K562 (cell line): ENCODE measurements at regions not wholly inside any gene's neighbourhood (a gene's known extent, or its start where the extent isn't known, plus 50 kb on each side); places are given as distances from the start of the nearest gene placed in this dataset.

Experiments
- ATAC-seq: fragments of 200-7000 bp; cut with Tn5 transposase; 3 replicates; pipeline ENCODE4 v1.9.1; 2020; ENCODE audit warnings: moderate library complexity
- BruUV-seq: library from RNA; stranded (reverse); fragments of 400-500 nt; replicated peaks from 2 replicates; lab custom pipeline; 2021; lab: Mats Ljungman, UMichigan
- CTCF ChIA-PET: fragments of 300-600 bp; formaldehyde crosslinking; extraction: SDS; loops from one replicate; lab custom pipeline; 2021; ENCODE audit warnings: low intra/inter-chr PET ratio; lab: Yijun Ruan, JAX
- POLR2A ChIA-PET: fragments of 300-600, 350-650 bp; sonication (Branson Sonifier 250); formaldehyde crosslinking; extraction: SDS; loops from one replicate; lab custom pipeline; 2021; ENCODE audit warnings: antibody characterized with exemption, inconsistent platforms; lab: Yijun Ruan, JAX
- DNase-seq, 4 experiments: peaks; one replicate each; pipeline versions ENCODE4 v3.0.0 to v3.0.0-alpha.2; 2011 to 2018; ENCODE audit warnings: low spot score in 3 of 4, mixed read lengths in 3 of 4; ENCODE audit errors: extremely low read depth in 1 of 4
- FAIRE-seq: peaks from 2 replicates; lab custom pipeline; 2011; peaks lifted over from hg19 to GRCh38; lab: Jason Lieb, UNC
- H2AFZ ChIP-seq: 2 replicates; pipeline ENCODE4 v1.6.0; 2011; ENCODE audit warnings: low read depth, low read length, control low read depth, inconsistent platforms
- H3K27ac ChIP-seq: fragments of 200-600 bp; 3 replicates; pipeline ENCODE4 v1.8.0; 2011; ENCODE audit warnings: low read depth, mild to moderate bottlenecking, control low read depth, inconsistent platforms, low read length, moderate library complexity, mixed read lengths; ENCODE audit errors: extremely low read depth
- H3K27me3 ChIP-seq, 2 experiments: fragments of 300-600 bp in 1 of 2; 2 replicates in 1 of 2; 3 replicates in 1 of 2; pipeline versions ENCODE4 v1.6.0 to v1.8.0; 2011; ENCODE audit warnings: inconsistent platforms in 2 of 2, low read length in 2 of 2, mild to moderate bottlenecking in 1 of 2, mixed read lengths in 1 of 2, moderate library complexity in 1 of 2; ENCODE audit not compliant: control insufficient read depth in 2 of 2, insufficient read depth in 2 of 2
- H3K36me3 ChIP-seq: fragments of 300-600 bp; 3 replicates; pipeline ENCODE4 v1.8.0; 2011; ENCODE audit warnings: mild to moderate bottlenecking, low read length, inconsistent platforms; ENCODE audit not compliant: control insufficient read depth, insufficient read depth
- H3K4me1 ChIP-seq, 2 experiments: fragments of 200-600 bp in 1 of 2; replicated peaks in 1 of 2; 2 replicates in 1 of 2; 3 replicates in 1 of 2; pipeline versions ENCODE4 v1.5.1 to v1.8.0; 2011; ENCODE audit warnings: inconsistent platforms in 2 of 2, low read length in 2 of 2, mild to moderate bottlenecking in 1 of 2, mixed read lengths in 1 of 2, moderate library complexity in 1 of 2; ENCODE audit not compliant: control insufficient read depth in 2 of 2, insufficient read depth in 2 of 2
- H3K4me2 ChIP-seq: 2 replicates; pipeline ENCODE4 v1.6.1; 2011; ENCODE audit warnings: low read length, control low read depth, inconsistent platforms, mixed read lengths; ENCODE audit not compliant: insufficient read depth
- H3K4me3 ChIP-seq: fragments of 200-600 bp; sonication (generic), shearing (Covaris generic); 2 replicates; pipeline ENCODE4 v1.5.1; 2016; ENCODE audit warnings: control low read depth, inconsistent platforms
- H3K79me2 ChIP-seq: fragments of 200-600 bp; 3 replicates; pipeline ENCODE4 v1.8.0; 2011; ENCODE audit warnings: low read length, inconsistent platforms; ENCODE audit not compliant: control insufficient read depth, insufficient read depth
- H3K9ac ChIP-seq, 2 experiments: 2 replicates each; pipeline versions ENCODE4 v1.6.0 to v1.6.1; 2011; ENCODE audit warnings: low read depth in 2 of 2, low read length in 2 of 2, control low read depth in 1 of 2, inconsistent platforms in 1 of 2, mild to moderate bottlenecking in 1 of 2, mixed read lengths in 1 of 2; ENCODE audit not compliant: insufficient read depth in 1 of 2
- H3K9me1 ChIP-seq: one replicate; pipeline ENCODE4 v1.6.0; 2011; ENCODE audit warnings: inconsistent platforms, mild to moderate bottlenecking, low read length, moderate library complexity; ENCODE audit not compliant: control insufficient read depth, insufficient read depth
- H3K9me3 ChIP-seq: replicated peaks from 2 replicates; pipeline ENCODE4 v1.5.1; 2011; ENCODE audit warnings: low read depth, low read length, inconsistent platforms; ENCODE audit not compliant: control insufficient read depth, insufficient read depth
- H4K20me1 ChIP-seq: replicated peaks from 2 replicates; pipeline ENCODE4 v1.6.1; 2011; ENCODE audit warnings: low read length, inconsistent platforms, mixed read lengths; ENCODE audit not compliant: control insufficient read depth, insufficient read depth
- BACH1 ChIP-seq: fragments of 200-800 bp; sonication (Bioruptor generic); IDR thresholded peaks from 2 replicates; pipeline ENCODE4 v1.6.1; 2016; ENCODE audit warnings: missing genetic modification characterization, missing compliant biosample characterization
- BDP1 ChIP-seq: IDR thresholded peaks from 3 replicates; pipeline ENCODE4 v1.6.1; 2011; ENCODE audit not compliant: insufficient read length, insufficient read depth
- CEBPB ChIP-seq: fragments of 450-650 bp; IDR thresholded peaks from 2 replicates; pipeline ENCODE4 v1.6.1; 2016; ENCODE audit warnings: missing genetic modification characterization, missing compliant biosample characterization
- CREBBP ChIP-seq: IDR thresholded peaks from one replicate; pipeline ENCODE4 v1.6.1; 2012; ENCODE audit warnings: low read depth, mild to moderate bottlenecking, control low read depth, inconsistent platforms, low read length
- CTCF ChIP-seq, 3 experiments: IDR thresholded peaks in 2 of 3; conservative IDR thresholded peaks in 1 of 3; 2 replicates each; pipeline ENCODE4 v1.5.1; 2011 to 2012; ENCODE audit warnings: low read length in 3 of 3, mild to moderate bottlenecking in 3 of 3, control low read depth in 2 of 3, improper control_type of control experiment in 1 of 3, inconsistent platforms in 1 of 3, low read depth in 1 of 3, mixed read lengths in 1 of 3, moderate library complexity in 1 of 3; ENCODE audit not compliant: insufficient read depth in 2 of 3
- ELK3 ChIP-seq: fragments of 450-650 bp; formaldehyde crosslinking; IDR thresholded peaks from 2 replicates; pipeline ENCODE4 v1.4.0; 2020; ENCODE audit warnings: mild to moderate bottlenecking
- GTF2F1 ChIP-seq: IDR thresholded peaks from 2 replicates; pipeline ENCODE4 v1.6.1; 2011; ENCODE audit warnings: low read depth, low read length, improper control_type of control experiment
- HMG20B ChIP-seq: fragments of 250-450 bp; sonication (Bioruptor Pico); IDR thresholded peaks from 2 replicates; pipeline ENCODE4 v1.5.0; 2021; ENCODE audit warnings: mild to moderate bottlenecking
- KAT7 ChIP-seq: sonication (generic); formaldehyde crosslinking; IDR thresholded peaks from 2 replicates; pipeline ENCODE4 v1.8.0; 2022; ENCODE audit warnings: missing genetic modification reagents, mild to moderate bottlenecking, borderline replicate concordance
- KLF10 ChIP-seq: fragments of 250-450 bp; sonication (Bioruptor Pico); IDR thresholded peaks from 2 replicates; pipeline ENCODE4 v1.6.1; 2021; ENCODE audit warnings: matching md5 sums
- PCBP1 ChIP-seq: fragments of 200-400 bp; formaldehyde crosslinking; IDR thresholded peaks from 2 replicates; pipeline ENCODE4 v1.6.1; 2018; ENCODE audit warnings: mild to moderate bottlenecking, low read depth, low read length; ENCODE audit not compliant: poor library complexity, severe bottlenecking
- RFX1 ChIP-seq: fragments of 450-650 bp; IDR thresholded peaks from 2 replicates; pipeline ENCODE4 v1.6.1; 2016; ENCODE audit warnings: mild to moderate bottlenecking, moderate library complexity
- SIN3A ChIP-seq, 2 experiments: fragments of 150-350 bp in 1 of 2; IDR thresholded peaks; 2 replicates each; pipeline ENCODE4 v1.6.1; 2011 to 2016; ENCODE audit warnings: borderline replicate concordance in 2 of 2, low read depth in 2 of 2, low read length in 2 of 2, mild to moderate bottlenecking in 2 of 2, moderate library complexity in 2 of 2; ENCODE audit not compliant: control insufficient read depth in 1 of 2
- ZNF175 ChIP-seq: fragments of 200-800 bp; sonication (Bioruptor generic); IDR thresholded peaks from 2 replicates; pipeline ENCODE4 v1.6.1; 2016; ENCODE audit warnings: low read depth, mild to moderate bottlenecking, missing genetic modification characterization, missing compliant biosample characterization
- ZNF408 ChIP-seq: fragments of 250-450 bp; sonication (Bioruptor Pico); IDR thresholded peaks from 2 replicates; pipeline ENCODE4 v1.4.0; 2020; ENCODE audit warnings: low read depth, mild to moderate bottlenecking, moderate library complexity
- ZNF512 ChIP-seq: IDR thresholded peaks from 2 replicates; pipeline ENCODE4 v1.6.1; 2016; ENCODE audit warnings: missing genetic modification characterization, missing compliant biosample characterization
- ZSCAN29 ChIP-seq: fragments of 450-650 bp; IDR thresholded peaks from 2 replicates; pipeline ENCODE4 v1.6.1; 2017
- WGBS: fragments of 100-300 bp; shearing (Covaris generic); methylation state at CpG from one replicate; pipeline ENCODE4 v1.1.6; 2016; ENCODE audit warnings: low coverage, mixed read lengths; ENCODE audit not compliant: insufficient coverage; ENCODE audit errors: missing lambda C conversion rate; 5-methylcytosine and 5-hydroxymethylcytosine counted together
- in situ Hi-C: fragments of 300-500 bp; cut with MboI; formaldehyde crosslinking; loops from 4 replicates; pipeline ENCODE4 v1.15.0; 2018; ENCODE audit warnings: inconsistent platforms, mixed read lengths
- intact Hi-C: fragments of 100-400 bp; cut with micrococcal nuclease; formaldehyde crosslinking; loops from 2 replicates; pipeline ENCODE4 v1.14.2; 2022

- ChIA-PET CTCF (no interaction called here), POLR2A (interaction anchor here (1.0 to 5.7 kb wide), 9 partner anchors 8 to 147 kb away, joined by 3 to 29 read pairs (median 4); no protein-coding TSS in a partner anchor)
- ATAC-seq = peak; percentile 20
- peak overlapping the region; percentile 42 for H3K4me3 ChIP-seq
- 0 out of 3 replicates have a peak overlapping the region, but pooled peaks have one; percentile 21 for H3K27ac ChIP-seq
- intact Hi-C loops = loop anchor here (2.0 kb wide), 1 partner anchor 70 kb away; no protein-coding TSS in a partner anchor
- peak; percentile 42 to 64 (median 60) for DNase-seq
- peak overlapping the region; percentile 79 for H2AFZ ChIP-seq
- H3K79me2 ChIP-seq = peaks cover 37% of the 10 kb centered on the region
- H4K20me1 ChIP-seq = peaks cover 8% of the 10 kb centered on the region; the same call in 1 of the 2 replicates
- peak overlapping the region; percentile 16 to 65; a peak in 2 of 4 replicates for H3K9ac ChIP-seq
- 0 out of 3 replicates have a peak, but pooled peaks cover 2% of the 10 kb centered on the region for H3K36me3 ChIP-seq
- in situ Hi-C loops = no loop called here
- no peaks in the 10 kb centered on the region for H3K9me3 ChIP-seq
- 4% methylated on average over 46 of the region's 52 CpGs for WGBS
- peaks cover 24 to 33% of the 10 kb centered on the region in 2 experiments for H3K4me1 ChIP-seq
- peak overlapping the region; percentile 75 for H3K4me2 ChIP-seq
- H3K27me3 ChIP-seq = peaks cover 0 to 10% of the 10 kb centered on the region in 2 experiments; a peak in 1 of 5 replicates
- BruUV-seq = no TSS peak
- no peak for FAIRE-seq
- no peaks in the 10 kb centered on the region for H3K9me1 ChIP-seq
- TF ChIP-seq CREBBP (no peak), ZNF175 (no peak), PCBP1 (peak; percentile 19), SIN3A (IDR thresholded peaks at IDR 0.05; ENCODE audit: borderline replicate concordance in 2 of 2, control insufficient read depth in 1 of 2, low read depth in 2 of 2, low read length in 2 of 2) (0 out of 4 replicates have a peak, but pooled peaks of 1 of the 2 experiments have one; percentile 17), ZSCAN29 (no peak), BDP1 (no peak), ELK3 (no peak), GTF2F1 (no peak), CEBPB (tag) (no peak), ZNF408 (CRISPR knock-in tag) (no peak), BACH1 (tag) (no peak), ZNF512 (tag) (no peak), RFX1 (no peak), KAT7 (CRISPR knock-in tag) (0 out of 2 replicates have a peak, but pooled peaks have one; percentile 60), HMG20B (CRISPR knock-in tag) (no peak), CTCF (IDR thresholded peaks at IDR 0.05 in 2 of 3, conservative IDR thresholded peaks at IDR 0.05 in 1 of 3; ENCODE audit: insufficient read depth in 2 of 3, low read depth in 1 of 3, low read length in 3 of 3) (no peak), KLF10 (CRISPR knock-in tag) (no peak)
These were observed 110.2 kb downstream of the NAV1 start for GRCh38 chr1:201648907-201649721.
